ENCODE measurements at regions not wholly inside any gene's neighbourhood (a gene's known extent, or its start where the extent isn't known, plus 50 kb on each side); places are given as distances from the start of the nearest gene placed in this dataset.

DNA sequence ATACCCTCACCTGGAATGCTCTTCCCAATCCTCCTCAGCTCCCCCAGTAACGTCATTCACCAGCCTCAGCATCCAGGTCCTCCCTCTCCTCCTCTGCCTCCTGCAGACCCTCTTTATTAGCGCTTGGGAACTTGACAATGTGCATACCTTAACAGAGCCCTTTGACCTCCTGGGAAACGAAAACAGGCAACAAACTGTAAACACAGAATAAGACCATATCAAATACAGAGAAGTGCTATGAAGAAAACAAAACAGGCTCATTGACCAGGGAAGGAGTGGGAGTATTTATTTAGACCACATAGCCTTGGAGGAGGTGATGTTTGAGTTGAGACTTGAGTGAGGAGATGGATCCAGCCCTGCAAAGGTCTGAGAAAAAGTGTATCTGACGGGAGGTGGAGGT is 107.9 kb upstream of the SLC7A1 start:
- H3K4me3 ChIP-seq (ENCODE audit: low read depth, low read length) = no peak overlapping the region
- TF ChIP-seq, protein P1, sequence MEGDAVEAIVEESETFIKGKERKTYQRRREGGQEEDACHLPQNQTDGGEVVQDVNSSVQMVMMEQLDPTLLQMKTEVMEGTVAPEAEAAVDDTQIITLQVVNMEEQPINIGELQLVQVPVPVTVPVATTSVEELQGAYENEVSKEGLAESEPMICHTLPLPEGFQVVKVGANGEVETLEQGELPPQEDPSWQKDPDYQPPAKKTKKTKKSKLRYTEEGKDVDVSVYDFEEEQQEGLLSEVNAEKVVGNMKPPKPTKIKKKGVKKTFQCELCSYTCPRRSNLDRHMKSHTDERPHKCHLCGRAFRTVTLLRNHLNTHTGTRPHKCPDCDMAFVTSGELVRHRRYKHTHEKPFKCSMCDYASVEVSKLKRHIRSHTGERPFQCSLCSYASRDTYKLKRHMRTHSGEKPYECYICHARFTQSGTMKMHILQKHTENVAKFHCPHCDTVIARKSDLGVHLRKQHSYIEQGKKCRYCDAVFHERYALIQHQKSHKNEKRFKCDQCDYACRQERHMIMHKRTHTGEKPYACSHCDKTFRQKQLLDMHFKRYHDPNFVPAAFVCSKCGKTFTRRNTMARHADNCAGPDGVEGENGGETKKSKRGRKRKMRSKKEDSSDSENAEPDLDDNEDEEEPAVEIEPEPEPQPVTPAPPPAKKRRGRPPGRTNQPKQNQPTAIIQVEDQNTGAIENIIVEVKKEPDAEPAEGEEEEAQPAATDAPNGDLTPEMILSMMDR (IDR thresholded peaks at IDR 0.05; ENCODE audit: low read depth, low read length, missing control alignments) = no peak
- DNase-seq (ENCODE audit: low read depth) = no peak

DNA sequence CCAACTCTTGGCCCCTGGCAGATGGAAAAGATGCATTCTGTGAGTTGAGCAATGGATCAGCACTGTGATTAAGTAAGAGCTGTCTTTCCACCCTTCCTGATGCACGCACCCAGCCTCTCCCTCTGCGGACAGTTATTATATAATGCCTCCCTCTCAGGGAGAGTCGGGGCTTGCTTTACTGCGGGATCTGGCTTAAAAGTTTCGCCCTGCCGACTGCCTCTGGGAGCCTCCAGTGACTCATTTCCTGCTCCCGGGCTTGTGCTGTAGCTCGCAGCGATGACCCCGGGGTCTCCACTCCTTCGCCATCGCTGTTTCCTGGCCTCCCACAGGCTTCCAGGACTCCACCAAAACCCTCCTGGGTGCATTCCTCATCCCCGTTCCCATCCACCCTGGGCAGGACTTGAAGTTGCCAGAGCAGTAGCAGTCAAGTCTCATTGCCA is 107.4 kb upstream of the SLC7A1 start:
- H3K4me3 ChIP-seq (ENCODE audit: low read depth, low read length) = no peak overlapping the region
- no peak for DNase-seq (ENCODE audit: low read depth)
- TF ChIP-seq, protein P1 (IDR thresholded peaks at IDR 0.05; ENCODE audit: low read depth, low read length, missing control alignments) = no peak

DNA sequence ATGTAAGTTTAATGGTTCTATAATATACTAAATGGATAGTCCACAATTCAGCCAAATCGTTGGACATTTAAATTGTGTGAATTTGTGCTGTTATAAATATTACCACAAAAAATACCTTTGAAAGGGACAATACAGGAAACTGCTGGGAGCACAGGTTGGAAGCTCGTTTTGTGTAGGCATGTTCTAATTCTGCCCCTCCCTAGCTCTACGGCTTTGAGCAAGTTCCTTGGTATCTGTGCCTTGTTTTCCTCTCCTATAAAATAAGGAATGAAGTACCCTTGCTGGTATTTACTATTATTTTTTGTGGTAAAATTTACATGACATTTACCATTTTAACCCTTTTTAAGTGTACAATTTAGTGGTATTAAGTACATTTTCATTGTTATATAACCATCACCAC is 102.6 kb upstream of the SLC7A1 start:
- DNase-seq (ENCODE audit: low read depth) = no peak
- no peak overlapping the region for H3K4me3 ChIP-seq (ENCODE audit: low read depth, low read length)
- TF ChIP-seq, protein P1 (IDR thresholded peaks at IDR 0.05; ENCODE audit: low read depth, low read length, missing control alignments) = no peak

DNA sequence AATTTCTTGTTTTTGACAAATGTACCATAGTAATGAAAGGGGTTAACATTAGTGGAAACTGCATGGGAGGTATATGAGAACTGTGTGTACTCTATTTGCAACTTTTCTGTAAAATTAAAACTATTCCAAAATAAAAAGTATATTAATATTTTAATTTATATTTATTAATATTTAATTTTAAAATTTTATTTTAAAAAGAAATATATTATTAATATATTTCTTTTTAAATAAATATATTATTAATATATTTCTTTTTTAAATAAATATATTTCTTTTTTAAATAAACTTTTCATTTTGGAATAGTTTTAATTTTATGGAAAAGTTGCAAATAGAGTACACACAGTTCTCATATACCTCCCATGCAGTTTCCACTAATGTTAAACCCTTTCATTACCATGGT is 101.1 kb upstream of the SLC7A1 start:
- TF ChIP-seq, protein P1 (IDR thresholded peaks at IDR 0.05; ENCODE audit: low read depth, low read length, missing control alignments) = no peak
- no peak for DNase-seq (ENCODE audit: low read depth)
- H3K4me3 ChIP-seq (ENCODE audit: low read depth, low read length) = no peak overlapping the region

DNA sequence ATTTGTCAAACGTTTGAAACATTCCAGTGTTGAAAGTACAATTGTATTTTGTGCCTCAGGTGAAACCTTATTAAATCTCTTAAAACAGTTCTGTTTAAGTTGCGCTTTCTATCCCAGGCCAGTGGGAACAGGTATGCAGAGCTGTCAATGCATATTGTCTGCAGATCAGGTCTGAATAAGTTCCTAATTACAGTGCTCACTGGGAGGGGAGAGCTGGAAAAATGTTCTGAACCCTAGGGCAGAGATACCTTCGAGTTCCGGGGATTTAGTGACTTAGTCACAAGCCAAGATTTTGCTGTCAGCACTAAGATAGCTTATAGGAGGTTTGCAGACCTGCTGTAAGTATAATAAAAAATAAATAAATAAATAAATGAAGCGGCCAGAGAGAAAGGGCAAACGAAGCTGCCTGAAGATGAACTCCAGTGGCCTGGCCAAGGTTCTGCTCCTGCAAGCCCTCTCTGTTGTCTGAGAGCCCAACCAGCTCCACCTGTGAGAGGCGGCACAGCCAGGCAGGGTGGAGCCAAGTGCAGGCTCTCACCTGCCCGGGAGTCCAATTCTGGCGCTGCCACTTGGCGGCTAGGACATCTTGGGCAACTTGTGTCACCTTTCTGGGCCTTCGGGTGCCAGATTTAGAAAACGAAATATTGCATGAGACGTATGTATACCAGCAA is 97.9 kb upstream of the SLC7A1 start:
- TF ChIP-seq, protein P1 (IDR thresholded peaks at IDR 0.05; ENCODE audit: low read depth, low read length, missing control alignments) = no peak
- H3K4me3 ChIP-seq (ENCODE audit: low read depth, low read length) = no peak overlapping the region
- no peak for DNase-seq (ENCODE audit: low read depth)

- TF ChIP-seq, protein P1 (IDR thresholded peaks at IDR 0.05; ENCODE audit: low read depth, low read length, missing control alignments) = no peak
- no peak overlapping the region for H3K4me3 ChIP-seq (ENCODE audit: low read depth, low read length)
- DNase-seq (ENCODE audit: low read depth) = no peak
Observed at GRCh38 chr13:29689548-29689947, 94.1 kb upstream of the SLC7A1 start.

DNA sequence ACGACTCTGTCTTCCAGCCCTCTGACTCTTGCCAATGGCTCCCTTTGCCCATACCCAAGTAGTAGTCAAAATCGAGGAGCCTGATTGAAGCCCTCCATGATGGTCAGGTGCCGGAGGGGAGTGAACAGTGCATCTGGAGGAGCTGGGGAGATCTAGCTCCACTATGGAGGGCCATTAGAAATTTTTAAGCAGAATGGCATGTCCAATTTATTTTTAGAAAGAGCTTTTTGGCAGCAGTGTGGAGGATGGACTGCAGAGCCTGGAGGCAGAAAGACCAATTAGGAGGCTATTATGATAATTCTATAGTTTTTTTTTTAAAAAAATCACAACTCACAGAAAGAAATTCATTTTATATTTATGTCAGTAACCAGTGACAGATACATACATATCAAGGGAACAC is 92.7 kb upstream of the SLC7A1 start:
- DNase-seq (ENCODE audit: low read depth) = no peak
- TF ChIP-seq, protein P1 (IDR thresholded peaks at IDR 0.05; ENCODE audit: low read depth, low read length, missing control alignments) = no peak
- H3K4me3 ChIP-seq (ENCODE audit: low read depth, low read length) = no peak overlapping the region

Data from GM12864 (cell line).